HG03558 (cell line): ENCODE measurements at regions not wholly inside any gene's neighbourhood (a gene's known extent, or its start where the extent isn't known, plus 50 kb on each side); places are given as distances from the start of the nearest gene placed in this dataset.

Experiments
- ATAC-seq: cut with Tn5 transposase; IDR thresholded peaks from one replicate; pipeline ENCODE4 v1.9.1; 2021; ENCODE audit warnings: moderate number of reproducible peaks; ENCODE audit not compliant: unreplicated experiment; ENCODE audit errors: extremely low read depth

DNA sequence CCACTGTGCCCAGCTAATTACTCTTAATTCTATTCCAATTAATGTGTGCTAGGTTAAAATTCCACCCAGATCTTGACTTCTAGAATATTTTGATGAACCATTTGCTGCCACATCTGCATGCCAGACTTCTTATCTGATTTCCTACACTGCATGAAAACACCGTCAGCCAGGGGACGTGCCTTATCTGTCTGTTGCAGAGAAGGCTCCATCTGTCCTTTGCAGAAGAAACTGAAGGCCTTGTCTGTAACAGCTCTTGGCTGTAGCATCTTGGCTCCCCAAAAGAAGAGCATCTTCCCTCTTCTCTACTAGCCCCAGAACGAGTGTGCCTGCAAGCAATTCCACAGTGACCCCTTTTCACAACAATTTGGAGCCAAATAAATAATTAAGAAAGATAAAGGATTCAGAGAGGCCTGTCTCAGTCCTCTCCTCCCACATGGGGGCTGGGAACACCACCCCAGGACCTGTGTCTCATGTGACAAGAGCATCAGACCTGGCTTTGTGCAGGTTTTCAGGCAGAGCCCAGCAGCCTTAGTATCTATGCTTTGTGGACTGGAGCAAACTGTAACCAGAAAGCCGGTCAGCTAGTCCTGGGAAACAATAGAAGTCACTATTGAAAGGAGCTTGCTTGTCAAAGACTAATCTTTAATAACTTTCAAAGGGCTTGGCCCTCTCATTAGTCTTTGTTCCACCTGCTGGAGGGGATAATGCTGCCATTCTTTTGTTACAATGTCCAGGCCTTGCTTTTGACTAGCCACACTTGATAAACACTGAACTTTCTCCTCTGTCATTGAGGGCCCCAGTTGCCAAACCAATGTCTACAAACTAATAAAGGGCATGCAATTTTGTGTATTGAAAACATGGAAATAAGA lies 84.0 kb upstream of the NEUROD1 start:
- ATAC-seq, result no peak

GRCh38 chr2:181766129-181766528 lies 85.8 kb upstream of the NEUROD1 start:
- no peak for ATAC-seq

GRCh38 chr2:181770150-181770549 lies 89.8 kb upstream of the NEUROD1 start:
- no peak for ATAC-seq

DNA sequence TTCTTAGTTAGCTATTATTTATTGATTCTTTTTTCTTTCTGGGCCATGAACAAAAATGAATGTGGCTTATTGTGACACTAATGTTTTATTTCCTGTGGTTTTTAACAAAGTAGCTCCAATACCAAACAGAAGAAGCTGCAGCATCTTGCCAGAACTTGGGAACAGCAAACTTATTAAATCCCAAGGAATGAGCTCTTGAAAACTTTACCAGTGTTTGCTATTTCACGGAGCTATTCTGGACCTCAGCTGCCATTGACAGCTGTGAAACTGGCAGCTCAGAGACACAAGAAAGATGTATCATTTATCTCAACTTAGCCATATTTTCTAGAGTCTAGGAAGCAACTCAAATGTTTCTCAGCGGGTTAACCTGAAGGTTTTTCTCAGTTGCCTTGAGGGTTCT lies 91.0 kb upstream of the NEUROD1 start:
- no peak for ATAC-seq

DNA sequence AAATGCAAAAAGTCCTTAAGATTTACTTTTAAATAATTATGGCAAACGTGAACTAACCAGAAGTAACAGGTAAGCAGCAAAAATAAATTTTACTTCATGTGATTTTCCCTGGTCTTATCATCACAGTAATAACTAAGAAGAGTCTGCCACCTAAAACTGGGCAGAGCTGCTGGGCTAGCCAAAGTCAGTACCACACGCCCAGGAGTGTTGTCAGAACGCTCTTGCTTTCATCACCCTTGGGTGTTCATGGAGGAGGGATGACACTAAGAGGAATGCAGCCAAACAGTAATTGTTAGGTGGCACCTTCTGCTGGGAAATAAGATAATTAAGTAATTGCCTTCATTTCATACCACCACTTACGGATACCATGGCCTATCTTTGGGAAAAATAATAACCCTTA lies 92.0 kb upstream of the NEUROD1 start:
- ATAC-seq, result no peak

- no peak for ATAC-seq
Measured at GRCh38 chr2:181772777-181773176, 92.5 kb upstream of the NEUROD1 start.

DNA sequence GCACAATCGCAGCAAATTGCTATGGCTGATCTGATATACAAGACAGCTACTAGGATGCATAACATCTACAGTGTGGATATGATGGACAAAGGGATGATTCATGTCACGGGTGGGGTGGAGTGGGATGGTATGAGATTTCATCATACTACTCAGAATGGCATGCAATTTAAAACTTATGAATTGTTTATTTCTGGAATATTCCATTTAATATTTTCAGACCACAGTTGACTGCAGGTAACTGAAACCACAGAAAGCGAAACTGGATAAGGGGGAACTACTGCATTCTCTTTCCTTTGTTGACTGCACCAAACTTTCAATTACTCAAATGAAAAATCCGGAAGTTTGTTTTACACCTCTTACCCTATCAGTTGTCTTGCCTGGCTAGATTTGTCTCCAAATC lies 94.4 kb upstream of the NEUROD1 start:
- ATAC-seq, result peak; percentile 53

DNA sequence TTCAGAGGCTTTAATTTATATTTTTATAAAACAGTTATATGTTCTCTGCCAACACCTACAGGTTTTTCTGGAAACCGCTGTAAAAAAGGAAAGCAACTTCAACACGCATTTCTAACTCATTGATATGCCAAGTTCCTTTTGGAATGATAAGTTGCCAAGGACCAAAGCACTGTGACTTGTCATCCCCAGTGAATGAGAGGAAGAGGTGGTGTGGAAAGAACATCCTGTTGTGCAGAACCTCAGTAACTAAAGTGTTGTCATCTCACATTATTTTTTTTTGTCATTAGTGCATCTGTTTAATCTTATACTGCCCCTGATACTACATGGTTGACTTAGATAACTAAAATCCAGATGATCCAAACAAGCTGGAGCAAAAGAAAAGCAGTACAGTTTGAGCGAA lies 96.0 kb upstream of the NEUROD1 start:
- ATAC-seq, result no peak

GRCh38 chr2:181777734-181778133 lies 97.4 kb upstream of the NEUROD1 start:
- ATAC-seq, result no peak

DNA sequence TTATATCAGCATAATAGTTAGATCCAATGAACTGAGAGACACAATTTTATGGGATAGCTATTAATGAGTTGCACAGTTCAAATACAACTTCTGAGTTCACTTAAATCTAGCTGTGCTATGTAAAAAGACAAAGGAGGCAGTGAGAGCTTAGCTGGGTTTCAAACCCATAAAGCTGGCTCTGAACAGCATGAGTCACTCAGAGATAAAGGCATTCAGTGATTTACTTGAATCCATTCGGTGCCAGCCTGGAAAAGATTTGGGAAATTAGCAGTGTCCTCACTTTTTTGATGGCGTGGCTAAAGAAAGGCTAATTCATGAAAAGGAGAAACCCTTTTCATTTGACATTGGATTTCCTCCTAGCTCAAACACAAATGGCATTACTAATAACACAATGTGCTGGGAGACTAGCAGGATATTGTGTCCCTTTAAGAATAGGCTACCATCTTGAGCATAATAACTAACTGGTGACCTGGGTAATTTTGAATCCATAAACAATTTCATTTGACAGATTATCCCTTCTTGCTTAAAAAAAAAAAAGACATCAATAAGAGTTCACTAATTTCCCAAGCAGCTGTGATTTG lies 98.4 kb upstream of the NEUROD1 start:
- ATAC-seq, result no peak

- ATAC-seq, result no peak
Measured at GRCh38 chr2:181779288-181780021, 99.1 kb upstream of the NEUROD1 start.

DNA sequence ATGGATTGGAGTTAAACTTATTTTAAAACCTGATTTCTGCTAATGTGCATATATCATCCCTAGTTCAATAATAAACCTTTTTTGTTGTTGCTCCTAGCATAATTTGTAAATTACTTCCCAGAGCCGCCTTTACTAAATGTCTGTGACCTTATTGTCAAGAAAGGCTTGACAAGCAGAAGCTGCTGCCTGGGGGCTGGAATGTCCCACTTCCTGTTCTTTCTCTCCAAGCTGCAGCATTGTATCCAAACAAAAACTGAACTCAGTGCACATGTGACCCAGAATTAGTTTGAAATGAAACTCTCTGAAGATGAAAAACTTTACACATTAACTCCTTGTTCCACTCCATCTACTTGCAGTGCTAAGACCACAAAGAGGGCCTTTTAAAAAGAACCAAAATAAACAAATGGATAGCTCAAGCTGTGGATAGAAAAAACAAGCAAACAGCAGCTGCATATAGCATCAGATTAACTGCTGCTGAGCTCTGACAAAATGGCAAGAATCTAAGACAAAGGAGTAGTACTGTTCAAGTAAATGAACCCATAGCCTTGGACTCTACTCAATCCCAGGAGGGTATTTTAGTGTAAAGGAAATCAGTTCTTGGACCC lies 99.8 kb upstream of the NEUROD1 start:
- ATAC-seq, result peak; percentile 76

GRCh38 chr2:181780657-181781056 lies 100.3 kb upstream of the NEUROD1 start:
- no peak for ATAC-seq

GRCh38 chr2:181781078-181781786 lies 100.9 kb upstream of the NEUROD1 start:
- no peak for ATAC-seq

- no peak for ATAC-seq
Measured at GRCh38 chr2:181782660-181783059, 102.3 kb upstream of the NEUROD1 start.

- ATAC-seq, result no peak
Measured at GRCh38 chr2:181784556-181784955, 104.2 kb upstream of the NEUROD1 start.

DNA sequence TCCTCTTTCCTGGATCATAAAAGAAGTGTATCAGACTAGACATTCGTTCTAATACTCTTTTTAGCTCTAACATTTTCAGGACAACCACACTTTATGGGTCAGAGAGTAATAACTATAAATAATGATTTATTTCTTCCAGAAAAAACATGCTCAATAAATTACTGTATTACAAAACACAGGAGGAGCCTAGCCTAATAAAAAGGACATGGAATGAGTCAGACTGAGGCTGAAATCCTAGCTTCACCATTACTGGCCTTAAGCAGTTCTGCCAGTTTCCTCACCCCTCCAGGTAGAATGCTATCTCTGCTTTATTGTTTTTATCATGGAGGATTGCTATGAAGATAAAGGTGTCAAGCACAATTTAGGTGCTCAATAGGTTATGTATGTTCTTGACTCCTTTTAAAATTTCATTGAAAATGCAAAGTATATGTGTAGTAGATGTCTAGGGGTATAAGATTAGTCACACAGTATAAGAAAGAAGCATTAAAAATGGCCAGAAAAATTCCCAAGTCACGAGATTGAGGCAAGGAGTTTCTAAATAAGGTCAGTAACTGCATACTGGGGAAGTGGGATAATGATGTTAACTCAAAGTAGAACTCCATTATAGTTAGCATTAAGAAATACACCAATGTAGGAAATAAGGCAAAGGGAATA lies 105.5 kb upstream of the NEUROD1 start:
- ATAC-seq, result no peak

DNA sequence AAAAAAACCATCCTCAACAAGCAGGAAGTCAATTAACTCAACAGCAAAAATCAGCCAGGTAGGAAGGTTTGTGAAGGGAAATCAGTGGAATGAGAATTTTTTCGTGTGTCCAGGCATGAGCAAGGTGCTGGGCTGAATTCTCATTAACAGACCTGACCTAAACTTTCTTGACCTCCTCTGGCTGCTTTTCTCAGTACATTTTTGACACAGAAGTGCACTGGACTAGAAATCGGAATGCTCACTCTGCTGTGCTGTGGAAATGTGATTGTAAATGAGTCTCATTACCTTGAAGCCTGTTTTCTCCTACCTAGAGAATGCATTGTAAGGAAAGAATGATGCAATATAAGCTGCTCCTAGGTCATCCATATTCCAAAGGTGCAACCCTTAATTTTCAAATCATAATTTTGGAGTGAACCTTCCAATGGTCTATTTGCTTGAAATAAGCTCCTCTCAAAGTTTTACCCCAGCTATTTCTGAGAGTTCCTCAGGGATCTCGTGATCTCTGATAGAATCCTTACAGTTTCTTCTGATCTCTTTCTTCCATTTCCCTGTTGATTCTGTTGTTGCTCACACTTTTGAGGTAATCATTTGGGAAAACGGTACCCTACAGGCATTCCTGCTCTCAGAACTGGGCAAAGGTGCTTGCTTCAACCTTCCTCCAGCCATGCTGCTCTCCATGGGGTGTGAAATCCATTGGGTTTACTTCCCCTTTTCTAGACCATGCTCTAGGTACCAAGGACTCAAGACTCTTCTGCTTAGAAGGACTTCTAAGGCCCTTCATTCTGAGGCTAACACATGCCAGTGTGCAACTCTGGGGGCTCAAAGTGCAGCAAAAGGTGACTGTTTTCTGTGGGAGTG lies 104.9 kb upstream of the ITPRID2 start:
- no peak for ATAC-seq
